ENCODE measurements at regions not wholly inside any gene's neighbourhood (a gene's known extent, or its start where the extent isn't known, plus 50 kb on each side); places are given as distances from the start of the nearest gene placed in this dataset.

GRCh38 chr20:6715401-6715941, 52.0 kb upstream of the BMP2 start:
- H3K4me3 ChIP-seq, result no peak overlapping the region
- no peaks in the 10 kb centered on the region for H3K36me3 ChIP-seq
- peaks cover 0 to 34% (median 12%) of the 10 kb centered on the region in 4 donors for H3K4me1 ChIP-seq
- 66 to 78% (median 67%) methylated on average over 7 of the region's 7 CpGs for WGBS, 5 donors
- DNase-seq, result no peak
- intact Hi-C loops (cut with DNase I; ENCODE audit: low total_unique reads), result no loop called here
- no peaks in the 10 kb centered on the region for H3K27me3 ChIP-seq
- TF ChIP-seq CTCF (IDR thresholded peaks at IDR 0.05) (no peak), POLR2AphosphoS5 (IDR thresholded peaks at IDR 0.05) (no peak), EP300 (IDR thresholded peaks at IDR 0.05) (no peak)
- H3K27ac ChIP-seq, result peak overlapping the region in 1 of 5 donors; percentile 2
- no peaks in the 10 kb centered on the region for H3K9me3 ChIP-seq

GRCh38 chr20:6714279-6714711, 53.2 kb upstream of the BMP2 start:
- H3K9me3 ChIP-seq, result no peaks in the 10 kb centered on the region
- no peaks in the 10 kb centered on the region for H3K36me3 ChIP-seq
- intact Hi-C loops (cut with DNase I; ENCODE audit: low total_unique reads), result no loop called here
- TF ChIP-seq POLR2A (IDR thresholded peaks at IDR 0.05) (no peak), EP300 (IDR thresholded peaks at IDR 0.05) (no peak), POLR2AphosphoS5 (IDR thresholded peaks at IDR 0.05) (no peak)
- 43 to 69% (median 57%) methylated on average over 5 of the region's 5 CpGs for WGBS, 5 donors
- H3K27me3 ChIP-seq, result no peaks in the 10 kb centered on the region
- DNase-seq, result peak; percentile 71 to 93
- no peak overlapping the region for H3K27ac ChIP-seq
- H3K4me3 ChIP-seq, result no peak overlapping the region
- peaks cover 9 to 43% (median 23%) of the 10 kb centered on the region in 4 donors for H3K4me1 ChIP-seq

- H3K27me3 ChIP-seq, result no peaks in the 10 kb centered on the region
- 33 to 55% (median 44%) methylated on average over 12 of the region's 12 CpGs for WGBS, 5 donors
- H3K9me3 ChIP-seq, result no peaks in the 10 kb centered on the region
- no peak overlapping the region for H3K4me3 ChIP-seq
- TF ChIP-seq POLR2AphosphoS5 (IDR thresholded peaks at IDR 0.05), result peak in 2 of 3 donors; percentile 40 to 45
- no peak for TF ChIP-seq POLR2A (IDR thresholded peaks at IDR 0.05)
- TF ChIP-seq CTCF (IDR thresholded peaks at IDR 0.05), result no peak
- peak overlapping the region; percentile 30 to 68 (median 42) for H3K27ac ChIP-seq
- H3K4me1 ChIP-seq, result peaks cover 29 to 56% (median 38%) of the 10 kb centered on the region in 4 donors
- DNase-seq, result peak; percentile 49 to 77
- intact Hi-C loops (cut with DNase I; ENCODE audit: low total_unique reads), result no loop called here
- no peaks in the 10 kb centered on the region for H3K36me3 ChIP-seq
Measured at GRCh38 chr20:6711951-6712649, 55.4 kb upstream of the BMP2 start.

- DNase-seq, result peak in 1 of 2 donors; percentile 62
- H3K27me3 ChIP-seq, result no peaks in the 10 kb centered on the region
- no peak overlapping the region for H3K4me3 ChIP-seq
- no peaks in the 10 kb centered on the region for H3K36me3 ChIP-seq
- TF ChIP-seq EP300 (IDR thresholded peaks at IDR 0.05), result no peak
- peak in 2 of 3 donors; percentile 27 to 30 for TF ChIP-seq POLR2AphosphoS5 (IDR thresholded peaks at IDR 0.05)
- no peak for TF ChIP-seq CTCF (IDR thresholded peaks at IDR 0.05)
- intact Hi-C loops (cut with DNase I; ENCODE audit: low total_unique reads), result no loop called here
- peaks cover 33 to 69% (median 41%) of the 10 kb centered on the region in 4 donors for H3K4me1 ChIP-seq
- H3K9me3 ChIP-seq, result no peaks in the 10 kb centered on the region
- 28 to 50% (median 43%) methylated on average over 4 of the region's 4 CpGs for WGBS, 5 donors
- H3K27ac ChIP-seq, result peak overlapping the region in 4 of 5 donors; percentile 73 to 92 (median 82)
Measured at GRCh38 chr20:6709910-6710595, 57.4 kb upstream of the BMP2 start.
